ENCODE measurements at regions not wholly inside any gene's neighbourhood (a gene's known extent, or its start where the extent isn't known, plus 50 kb on each side); places are given as distances from the start of the nearest gene placed in this dataset.
"Not testable (repeated sequence)": the region's sequence is repeated elsewhere in the genome, so short reads cannot be mapped to it uniquely, and the experiment has no call there.

- no peak for ATAC-seq
These were observed 264.8 kb downstream of the KLF5 start for GRCh38 chr13:73323615-73324014.

- ATAC-seq = no peak
These were observed 262.2 kb downstream of the KLF5 start for GRCh38 chr13:73321043-73321442.

GRCh38 chr13:73317140-73317539 is 258.3 kb downstream of the KLF5 start:
- ATAC-seq = no peak

GRCh38 chr13:73310366-73310765 is 251.6 kb downstream of the KLF5 start:
- no peak for ATAC-seq

GRCh38 chr13:73307481-73307880 is 248.7 kb downstream of the KLF5 start:
- ATAC-seq = no peak

- no peak for ATAC-seq
These were observed 247.9 kb downstream of the KLF5 start for GRCh38 chr13:73306688-73307087.

- ATAC-seq = no peak
These were observed 245.6 kb downstream of the KLF5 start for GRCh38 chr13:73304442-73304841.

- peak; percentile 90 to 93 for ATAC-seq
These were observed 245.0 kb downstream of the KLF5 start for GRCh38 chr13:73303851-73304250.

GRCh38 chr13:73301622-73302021 is 242.8 kb downstream of the KLF5 start:
- ATAC-seq = not testable (repeated sequence)

- no peak for ATAC-seq
These were observed 242.1 kb downstream of the KLF5 start for GRCh38 chr13:73300718-73301425.

- no peak for ATAC-seq
These were observed 241.0 kb downstream of the KLF5 start for GRCh38 chr13:73299787-73300186.

- no peak for ATAC-seq
These were observed 235.2 kb downstream of the KLF5 start for GRCh38 chr13:73293913-73294523.

- no peak for ATAC-seq
These were observed 233.3 kb downstream of the KLF5 start for GRCh38 chr13:73292127-73292526.

GRCh38 chr13:73290844-73291243 is 232.0 kb downstream of the KLF5 start:
- ATAC-seq = no peak

GRCh38 chr13:73288596-73288995 is 229.8 kb downstream of the KLF5 start:
- no peak for ATAC-seq

GRCh38 chr13:73287831-73288230 is 229.0 kb downstream of the KLF5 start:
- no peak for ATAC-seq

- no peak for ATAC-seq
These were observed 228.3 kb downstream of the KLF5 start for GRCh38 chr13:73286942-73287620.

- no peak for ATAC-seq
These were observed 227.4 kb downstream of the KLF5 start for GRCh38 chr13:73286177-73286576.

GRCh38 chr13:73284081-73284874 is 225.5 kb downstream of the KLF5 start:
- no peak for ATAC-seq

- ATAC-seq = no peak
These were observed 224.8 kb downstream of the KLF5 start for GRCh38 chr13:73283636-73284035.

GRCh38 chr13:73281746-73282145 is 222.9 kb downstream of the KLF5 start:
- ATAC-seq = no peak

GRCh38 chr13:73278186-73278585 is 219.4 kb downstream of the KLF5 start:
- no peak for ATAC-seq

- ATAC-seq = no peak
These were observed 216.4 kb downstream of the KLF5 start for GRCh38 chr13:73275163-73275562.
